ENCODE measurements at regions not wholly inside any gene's neighbourhood (a gene's known extent, or its start where the extent isn't known, plus 50 kb on each side); places are given as distances from the start of the nearest gene placed in this dataset.

DNA sequence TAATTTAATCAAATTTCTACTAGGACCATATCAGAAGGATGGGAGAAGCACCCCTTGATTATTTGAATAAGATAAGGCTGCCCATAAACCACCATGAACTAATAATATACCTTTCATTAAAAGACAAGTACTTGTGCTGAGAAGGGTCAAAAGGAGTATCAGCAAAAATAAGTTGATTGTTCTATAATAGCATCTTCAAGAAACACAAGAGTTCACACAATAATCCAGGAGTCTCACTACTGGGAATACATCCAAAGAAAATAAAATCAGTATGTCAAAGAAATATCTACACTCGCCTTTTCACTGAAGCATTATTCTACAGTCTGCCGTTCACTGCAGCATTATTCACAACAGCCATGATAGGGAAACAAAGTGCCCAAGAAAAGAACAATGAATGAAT, 1310.1 kb upstream of the PCDH9 start:
- TF ChIP-seq CTCF (IDR thresholded peaks at IDR 0.05 in 8 of 11, conservative IDR thresholded peaks at IDR 0.05 in 3 of 11) = no peak
- TF ChIP-seq POLR2AphosphoS5 (IDR thresholded peaks at IDR 0.05) = no peak
- no peak for TF ChIP-seq POLR2A (IDR thresholded peaks at IDR 0.05)

Data from spleen (tissue), 7 donors.